ENCODE measurements at regions not wholly inside any gene's neighbourhood (a gene's known extent, or its start where the extent isn't known, plus 50 kb on each side); places are given as distances from the start of the nearest gene placed in this dataset.

DNA sequence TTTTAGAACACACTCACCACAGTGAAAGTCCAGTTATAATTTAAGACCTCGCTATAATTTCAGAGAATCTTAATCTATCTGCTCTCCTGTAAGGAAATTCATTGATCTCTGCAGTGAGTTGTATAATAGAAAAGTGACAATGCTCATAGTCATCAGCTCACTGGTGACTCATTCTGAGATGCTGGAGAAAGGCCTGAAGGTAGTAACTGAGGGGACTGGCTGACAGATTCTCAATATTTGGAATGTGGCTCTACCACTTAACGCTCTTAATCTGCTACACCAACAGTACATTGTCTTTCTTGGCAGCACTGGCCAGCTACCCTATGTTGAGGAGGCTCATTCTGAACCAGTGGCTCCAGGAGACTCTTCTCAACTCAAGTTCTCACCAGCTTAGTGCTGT, 246.1 kb downstream of the RPRM start:
- no peak for ATAC-seq
- no peak overlapping the region for H3K27ac ChIP-seq
- no peaks in the 10 kb centered on the region for H3K4me1 ChIP-seq
- no peak for DNase-seq
- H3K4me3 ChIP-seq = no peak overlapping the region
- H3K36me3 ChIP-seq = no peaks in the 10 kb centered on the region
- intact Hi-C loops (cut with DNase I) = no loop called here
- H3K9me3 ChIP-seq = no peaks in the 10 kb centered on the region
- H3K27me3 ChIP-seq = no peaks in the 10 kb centered on the region
- WGBS (ENCODE audit: insufficient coverage, low coverage, low lambda C conversion rate, missing lambda C conversion rate) = 40% methylated on average over 2 of the region's 2 CpGs
- no peak for TF ChIP-seq POLR2A (IDR thresholded peaks at IDR 0.05)
- TF ChIP-seq, protein P1, sequence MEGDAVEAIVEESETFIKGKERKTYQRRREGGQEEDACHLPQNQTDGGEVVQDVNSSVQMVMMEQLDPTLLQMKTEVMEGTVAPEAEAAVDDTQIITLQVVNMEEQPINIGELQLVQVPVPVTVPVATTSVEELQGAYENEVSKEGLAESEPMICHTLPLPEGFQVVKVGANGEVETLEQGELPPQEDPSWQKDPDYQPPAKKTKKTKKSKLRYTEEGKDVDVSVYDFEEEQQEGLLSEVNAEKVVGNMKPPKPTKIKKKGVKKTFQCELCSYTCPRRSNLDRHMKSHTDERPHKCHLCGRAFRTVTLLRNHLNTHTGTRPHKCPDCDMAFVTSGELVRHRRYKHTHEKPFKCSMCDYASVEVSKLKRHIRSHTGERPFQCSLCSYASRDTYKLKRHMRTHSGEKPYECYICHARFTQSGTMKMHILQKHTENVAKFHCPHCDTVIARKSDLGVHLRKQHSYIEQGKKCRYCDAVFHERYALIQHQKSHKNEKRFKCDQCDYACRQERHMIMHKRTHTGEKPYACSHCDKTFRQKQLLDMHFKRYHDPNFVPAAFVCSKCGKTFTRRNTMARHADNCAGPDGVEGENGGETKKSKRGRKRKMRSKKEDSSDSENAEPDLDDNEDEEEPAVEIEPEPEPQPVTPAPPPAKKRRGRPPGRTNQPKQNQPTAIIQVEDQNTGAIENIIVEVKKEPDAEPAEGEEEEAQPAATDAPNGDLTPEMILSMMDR (IDR thresholded peaks at IDR 0.05) = no peak

DNA sequence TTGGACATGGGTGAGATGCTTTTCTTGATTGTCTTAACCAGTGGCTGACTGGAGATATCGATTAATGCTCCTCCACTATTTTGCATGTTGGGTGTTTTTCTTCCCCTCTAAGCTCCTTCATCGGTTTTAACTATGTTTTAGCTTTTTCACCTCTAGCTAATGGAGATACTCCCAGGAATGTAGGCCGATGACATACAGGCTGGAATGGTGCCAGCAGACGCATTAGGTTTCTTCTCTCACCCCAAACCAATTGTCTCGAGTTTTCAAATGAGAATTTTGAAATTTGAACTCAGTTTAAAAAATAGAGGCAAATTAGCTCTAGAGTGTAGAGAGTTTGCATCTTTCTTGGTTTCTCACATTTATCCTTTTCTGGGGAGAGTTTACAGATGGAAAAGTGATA, 247.6 kb downstream of the RPRM start:
- TF ChIP-seq, protein P1 (IDR thresholded peaks at IDR 0.05) = no peak
- no peak for TF ChIP-seq POLR2A (IDR thresholded peaks at IDR 0.05)
- ATAC-seq (no peak), DNase-seq (no peak)
- no peak overlapping the region for H3K27ac ChIP-seq
- H3K9me3 ChIP-seq = no peaks in the 10 kb centered on the region
- 45% methylated on average over 5 of the region's 5 CpGs for WGBS (ENCODE audit: insufficient coverage, low coverage, low lambda C conversion rate, missing lambda C conversion rate)
- H3K4me1 ChIP-seq = no peaks in the 10 kb centered on the region
- no peaks in the 10 kb centered on the region for H3K36me3 ChIP-seq
- intact Hi-C loops (cut with DNase I) = no loop called here
- no peaks in the 10 kb centered on the region for H3K27me3 ChIP-seq
- no peak overlapping the region for H3K4me3 ChIP-seq

DNA sequence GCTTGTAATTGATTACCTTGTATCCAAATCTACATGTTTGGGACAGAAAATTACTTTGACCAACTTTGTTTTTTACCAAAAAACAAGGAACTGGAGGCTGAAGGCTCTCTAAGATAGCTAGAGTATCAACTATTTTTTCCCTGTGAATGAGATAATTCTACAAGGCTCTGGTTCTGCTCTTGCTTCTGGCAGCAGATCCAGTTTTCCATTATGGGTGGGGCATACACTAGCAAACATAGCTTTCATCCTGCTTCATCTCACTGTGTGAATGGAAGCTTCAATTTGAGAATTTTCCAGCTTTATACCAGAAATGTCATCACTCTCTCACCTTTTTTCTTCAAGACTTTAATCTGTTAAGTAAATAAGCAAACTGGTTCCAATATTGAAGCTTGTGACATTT, 249.7 kb downstream of the RPRM start:
- Histone ChIP-seq H3K27ac (no peak overlapping the region), H3K9me3 (peaks cover 0 to 3% (median 0%) of the 10 kb centered on the region in 4 donors), H3K4me1 (no peaks in the 10 kb centered on the region), H3K4me3 (no peak overlapping the region), H3K36me3 (no peaks in the 10 kb centered on the region), H3K27me3 (no peaks in the 10 kb centered on the region)
- DNase-seq (no peak), ATAC-seq (no peak)
- TF ChIP-seq, protein P1 (IDR thresholded peaks at IDR 0.05) = no peak
- no peak for TF ChIP-seq POLR2A (IDR thresholded peaks at IDR 0.05)
- intact Hi-C loops (cut with DNase I) = no loop called here

GRCh38 chr2:153227981-153228380, 250.6 kb downstream of the RPRM start:
- ATAC-seq (no peak), DNase-seq (no peak)
- peaks cover 0 to 3% (median 0%) of the 10 kb centered on the region in 4 donors for H3K9me3 ChIP-seq
- H3K4me3 ChIP-seq = no peak overlapping the region
- H3K36me3 ChIP-seq = no peaks in the 10 kb centered on the region
- intact Hi-C loops (cut with DNase I) = no loop called here
- no peaks in the 10 kb centered on the region for H3K4me1 ChIP-seq
- 14% methylated on average over 2 of the region's 2 CpGs for WGBS (ENCODE audit: insufficient coverage, low coverage, low lambda C conversion rate, missing lambda C conversion rate)
- H3K27me3 ChIP-seq = no peaks in the 10 kb centered on the region
- H3K27ac ChIP-seq = no peak overlapping the region
- TF ChIP-seq POLR2A (IDR thresholded peaks at IDR 0.05) = no peak
- TF ChIP-seq, protein P1 (IDR thresholded peaks at IDR 0.05) = no peak
